CD4-positive, alpha-beta T cell treated with Interleukin-4 for 1 hour (primary cell): ENCODE measurements at regions not wholly inside any gene's neighbourhood (a gene's known extent, or its start where the extent isn't known, plus 50 kb on each side); places are given as distances from the start of the nearest gene placed in this dataset.
"Not testable (repeated sequence)": the region's sequence is repeated elsewhere in the genome, so short reads cannot be mapped to it uniquely, and the experiment has no call there.

Experiments
- DNase-seq, 2 donors: peaks; one replicate each; pipeline ENCODE4 v3.0.0-alpha.2; 2020 to 2022

- no peak for DNase-seq
Observed at GRCh38 chr11:92109466-92109865, 115.2 kb upstream of the FAT3 start.

DNA sequence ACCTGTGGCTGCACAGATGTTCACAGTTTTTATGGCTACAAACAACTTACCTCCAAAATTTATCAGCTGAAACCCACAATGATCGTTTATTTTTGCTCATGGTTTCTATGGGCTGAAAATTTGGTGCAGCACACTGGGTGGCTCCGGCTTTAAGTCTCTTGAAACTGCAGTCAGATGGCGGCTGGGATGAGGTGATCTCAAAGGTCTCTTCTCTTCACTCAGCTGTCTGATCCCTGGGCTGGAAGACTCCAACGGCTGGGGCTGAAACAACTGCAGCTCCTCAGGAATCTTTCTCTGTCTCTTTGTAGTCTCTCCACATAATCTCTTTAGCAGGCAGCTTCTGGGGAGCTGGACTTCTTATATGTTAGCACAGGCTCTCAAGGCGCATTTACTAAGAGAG lies 117.3 kb upstream of the FAT3 start:
- no peak for DNase-seq

- DNase-seq = no peak
Observed at GRCh38 chr11:92104349-92104748, 120.3 kb upstream of the FAT3 start.

GRCh38 chr11:92101920-92102319 lies 122.7 kb upstream of the FAT3 start:
- no peak for DNase-seq

- DNase-seq = no peak
Observed at GRCh38 chr11:92099183-92099582, 125.4 kb upstream of the FAT3 start.

DNA sequence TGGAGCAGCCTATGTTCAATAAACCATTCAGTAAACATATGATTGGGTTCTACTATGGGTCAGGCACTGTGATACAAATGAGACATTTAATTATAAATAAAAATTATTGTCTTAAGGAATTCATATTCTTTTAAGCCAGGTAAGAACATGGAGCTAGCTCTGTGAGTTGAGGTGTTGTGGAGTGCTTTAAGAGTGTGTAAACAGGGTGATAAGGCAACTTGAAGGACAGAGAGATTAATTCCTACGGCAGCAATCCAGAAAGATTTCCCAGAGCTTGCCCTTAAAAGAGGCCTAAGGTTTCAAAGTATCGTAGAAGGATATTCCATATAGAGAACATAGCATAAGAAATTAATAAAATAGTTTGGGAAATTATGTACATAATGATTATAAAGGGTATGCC lies 126.4 kb upstream of the FAT3 start:
- no peak for DNase-seq

GRCh38 chr11:92087725-92088537 lies 136.7 kb upstream of the FAT3 start:
- DNase-seq = no peak

- no peak for DNase-seq
Observed at GRCh38 chr11:92083123-92083522, 141.5 kb upstream of the FAT3 start.

DNA sequence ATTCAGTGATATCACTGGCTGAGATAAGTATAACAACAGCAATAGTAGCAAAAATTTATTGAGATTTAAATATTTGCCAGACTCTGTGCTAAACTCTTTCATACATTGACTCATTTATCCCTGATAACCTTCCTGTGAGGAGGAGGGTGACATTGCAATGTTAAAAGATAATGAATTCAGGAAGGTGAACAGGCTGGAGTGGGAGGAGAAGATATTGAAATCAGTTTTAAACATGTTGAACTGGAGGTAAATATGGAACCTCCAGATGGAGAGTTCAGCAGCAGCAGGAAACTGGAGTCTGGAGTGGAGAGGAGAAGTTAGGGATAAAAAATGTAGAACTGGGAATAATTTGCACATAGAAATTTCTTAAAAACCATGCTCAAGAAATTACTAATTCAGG lies 142.0 kb upstream of the FAT3 start:
- DNase-seq = no peak

- not testable (repeated sequence) for DNase-seq
Observed at GRCh38 chr11:92074498-92074897, 150.1 kb upstream of the FAT3 start.

DNA sequence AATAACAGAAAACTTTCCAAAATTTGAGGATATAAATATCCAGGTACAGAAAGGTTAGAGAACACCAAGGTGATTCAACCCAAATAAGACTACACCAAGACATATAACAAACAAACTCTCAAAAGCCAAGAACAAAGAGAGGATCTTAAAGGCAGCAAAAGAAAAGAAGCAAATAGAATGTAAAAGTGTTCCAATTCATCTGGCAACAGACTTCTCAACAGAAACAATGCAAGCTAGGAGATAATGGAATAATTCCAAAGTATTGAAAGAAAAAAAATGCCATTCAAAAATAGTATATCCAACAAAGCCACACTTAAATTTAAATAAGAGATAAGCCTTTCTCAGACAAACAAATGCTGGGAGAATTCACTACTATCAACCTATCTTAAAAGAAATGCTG lies 153.0 kb upstream of the FAT3 start:
- no peak for DNase-seq

DNA sequence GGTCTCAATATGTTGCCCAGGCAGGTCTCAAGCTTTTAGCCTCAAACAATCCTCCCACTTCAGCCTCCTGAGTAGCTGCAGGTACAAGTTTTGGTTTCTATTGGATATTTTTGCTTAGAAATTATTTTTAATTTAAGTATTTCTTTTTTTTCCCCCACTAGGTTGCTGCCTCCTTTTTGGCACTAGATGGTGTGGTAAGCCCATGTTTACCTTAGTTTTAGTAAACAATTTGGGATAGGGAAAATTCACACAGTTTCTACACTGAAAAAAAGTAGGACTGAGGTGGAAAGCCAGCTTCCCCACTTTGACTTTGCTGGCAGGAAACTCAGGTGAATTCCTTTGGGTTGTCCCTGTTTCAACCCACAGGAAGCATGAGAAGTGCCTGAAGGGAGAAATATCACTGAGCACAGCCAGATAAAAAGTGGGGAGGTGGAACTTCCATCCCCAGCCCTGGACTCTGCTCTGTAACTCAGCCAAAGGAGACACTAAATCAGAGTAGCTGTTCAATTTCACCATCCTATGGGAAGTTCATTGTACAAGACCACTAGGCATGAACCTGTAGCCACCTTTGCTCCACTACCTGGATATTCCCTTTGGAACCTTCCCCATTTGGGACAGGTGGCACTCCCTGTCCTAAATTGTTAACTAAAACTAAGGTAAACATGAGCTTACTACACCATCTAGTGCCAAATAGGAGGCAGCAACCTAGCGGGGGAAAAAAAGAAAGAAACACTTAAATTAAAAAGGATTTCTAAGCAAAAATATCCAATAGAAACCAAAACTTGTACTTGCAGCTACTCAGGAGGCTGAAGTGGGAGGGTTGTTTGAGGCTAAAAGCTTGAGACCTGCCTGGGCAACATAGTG lies 154.4 kb upstream of the FAT3 start:
- DNase-seq = no peak

GRCh38 chr11:92067016-92067415 lies 157.6 kb upstream of the FAT3 start:
- DNase-seq = no peak

GRCh38 chr11:92061456-92062062 lies 163.1 kb upstream of the FAT3 start:
- DNase-seq = no peak

DNA sequence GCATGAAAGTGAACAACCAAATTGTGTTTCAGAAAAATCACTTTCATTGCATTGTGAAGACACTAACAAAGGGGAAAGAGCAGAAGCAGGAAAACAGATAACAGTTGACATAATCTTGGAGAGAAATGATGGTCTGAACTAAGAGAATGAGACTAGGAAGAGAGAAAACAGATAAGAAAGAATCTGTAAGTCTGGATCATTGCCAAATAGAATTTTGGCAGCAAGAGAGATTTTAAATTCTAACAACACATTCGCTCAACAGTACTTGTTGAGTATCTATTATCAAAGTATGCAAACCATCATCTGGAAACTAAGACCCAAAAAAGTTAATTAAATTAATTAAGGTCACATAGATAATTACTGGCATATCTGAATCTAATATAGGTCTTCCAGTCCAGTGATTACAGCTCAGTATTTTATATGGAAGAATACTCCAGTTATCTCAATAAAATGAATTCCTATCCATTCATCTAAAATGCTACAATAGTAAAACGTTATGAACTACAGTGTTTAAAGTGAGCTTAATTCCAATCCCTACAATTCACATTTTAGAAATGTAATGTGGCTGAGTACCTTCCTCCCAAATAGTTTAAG lies 166.7 kb upstream of the FAT3 start:
- no peak for DNase-seq

DNA sequence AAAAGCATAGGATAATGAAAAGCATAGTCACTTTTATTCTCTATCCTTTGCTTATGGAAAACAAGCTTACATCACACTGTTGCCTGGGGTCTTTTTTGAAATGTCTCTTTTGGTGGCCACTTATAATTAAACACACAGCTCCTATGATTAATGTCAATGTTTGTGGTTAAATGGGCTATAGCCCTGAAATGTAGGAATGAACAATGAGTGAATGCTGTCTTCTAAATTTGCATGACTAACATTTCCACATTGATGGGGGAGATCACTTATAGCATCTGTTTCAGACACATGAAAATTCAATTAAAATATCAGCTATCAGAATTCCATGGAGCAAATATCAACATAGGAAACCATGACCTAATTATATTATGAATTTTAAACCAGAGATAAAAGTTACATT lies 171.4 kb upstream of the FAT3 start:
- DNase-seq = no peak

DNA sequence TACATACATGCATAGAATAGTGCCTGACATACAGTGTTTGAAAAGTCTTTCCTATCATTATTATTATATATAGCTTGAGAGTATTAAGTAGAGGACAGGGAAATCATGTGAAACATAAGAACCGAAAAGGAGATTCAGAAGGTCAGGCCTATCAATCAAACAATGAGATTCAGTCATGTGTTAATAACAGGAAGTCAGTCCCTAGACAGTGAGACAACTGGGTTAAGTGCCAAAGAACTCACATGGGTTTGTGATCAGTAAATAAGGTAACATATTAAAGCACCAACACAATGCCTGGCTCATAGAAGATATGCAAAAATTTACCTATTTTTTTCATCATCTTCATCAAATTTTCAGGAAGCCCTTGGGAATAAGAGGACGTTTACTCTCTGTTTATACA lies 174.3 kb upstream of the FAT3 start:
- no peak for DNase-seq

- DNase-seq = no peak
Observed at GRCh38 chr11:92048415-92048814, 176.2 kb upstream of the FAT3 start.

DNA sequence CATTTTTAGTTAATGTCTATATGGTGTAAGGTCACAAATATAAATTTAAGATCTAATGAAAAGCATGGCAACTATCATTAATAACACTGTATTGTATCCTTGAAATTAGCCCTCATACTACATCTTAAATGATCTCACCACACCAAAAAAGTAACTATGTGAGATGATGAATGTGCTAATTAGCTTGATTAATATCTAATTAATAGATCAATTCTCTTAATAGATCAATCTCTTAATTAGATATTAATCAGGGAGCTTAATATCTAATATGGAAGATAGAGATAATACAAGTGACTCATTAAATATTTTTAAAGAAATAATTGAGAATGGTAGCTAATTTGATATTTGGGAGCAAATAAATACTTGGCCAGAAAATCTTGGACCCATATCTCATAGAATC lies 178.5 kb upstream of the FAT3 start:
- DNase-seq = no peak

- DNase-seq = no peak
Observed at GRCh38 chr11:92045301-92045700, 179.3 kb upstream of the FAT3 start.

- no peak for DNase-seq
Observed at GRCh38 chr11:92035488-92035887, 189.1 kb upstream of the FAT3 start.

- not testable (repeated sequence) for DNase-seq
Observed at GRCh38 chr11:92027136-92027535, 197.5 kb upstream of the FAT3 start.

DNA sequence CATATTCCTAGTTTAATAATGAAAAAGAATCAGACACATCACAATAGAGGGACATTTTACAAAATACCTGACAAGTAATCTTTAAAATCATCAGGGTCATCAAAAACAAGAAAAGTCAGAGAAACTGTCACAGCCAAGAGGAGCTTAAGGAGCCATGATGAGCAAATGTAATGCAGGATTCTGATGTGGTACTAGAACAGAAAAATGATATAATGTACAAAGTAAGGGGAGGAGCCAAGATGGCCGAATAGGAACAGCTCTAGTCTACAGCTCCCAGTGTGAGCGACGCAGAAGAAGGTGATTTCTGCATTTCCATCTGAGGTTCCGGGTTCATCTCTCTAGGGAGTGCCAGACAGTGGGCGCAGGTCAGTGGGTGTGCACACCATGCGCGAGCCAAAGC lies 198.0 kb upstream of the FAT3 start:
- no peak for DNase-seq
